GM12892 (cell line): ENCODE measurements at regions not wholly inside any gene's neighbourhood (a gene's known extent, or its start where the extent isn't known, plus 50 kb on each side); places are given as distances from the start of the nearest gene placed in this dataset.

ENCODE experiments used
- POLR2A ChIP-seq: IDR thresholded peaks from 2 replicates; pipeline ENCODE4 v1.6.1; 2011; ENCODE audit warnings: low read depth, low read length, control low read depth
- POLR2AphosphoS5 ChIP-seq: IDR thresholded peaks from 2 replicates; pipeline ENCODE4 v1.6.1; 2011; ENCODE audit warnings: low read depth, low read length, control low read depth

- no peak for TF ChIP-seq POLR2A
- no peak for TF ChIP-seq POLR2AphosphoS5
Observed at GRCh38 chr22:48558606-48559402, 1268.9 kb downstream of the BRD1 start.
